ENCODE measurements at regions not wholly inside any gene's neighbourhood (a gene's known extent, or its start where the extent isn't known, plus 50 kb on each side); places are given as distances from the start of the nearest gene placed in this dataset.
"Not testable (repeated sequence)": the region's sequence is repeated elsewhere in the genome, so short reads cannot be mapped to it uniquely, and the experiment has no call there.

GRCh38 chr7:3119352-3119927, 75.8 kb upstream of the CARD11 start:
- peaks cover 49% of the 10 kb centered on the region for H3K4me1 Mint-ChIP-seq (ENCODE audit: low read depth)
- not testable (repeated sequence) for H3K27me3 Mint-ChIP-seq; H3K36me3 Mint-ChIP-seq (ENCODE audit: low read depth); H3K4me3 Mint-ChIP-seq; DNase-seq
- peaks cover 19% of the 10 kb centered on the region for H3K9me3 Mint-ChIP-seq
- peak overlapping the region; percentile 44 for H3K27ac Mint-ChIP-seq

GRCh38 chr7:3119963-3120362, 76.3 kb upstream of the CARD11 start:
- H3K9me3 Mint-ChIP-seq: peaks cover 15% of the 10 kb centered on the region
- H3K4me1 Mint-ChIP-seq (ENCODE audit: low read depth): peaks cover 46% of the 10 kb centered on the region
- no peaks in the 10 kb centered on the region for H3K27me3 Mint-ChIP-seq
- H3K36me3 Mint-ChIP-seq (ENCODE audit: low read depth): no peaks in the 10 kb centered on the region
- H3K27ac Mint-ChIP-seq: peak overlapping the region; percentile 4
- DNase-seq: no peak
- no peak overlapping the region for H3K4me3 Mint-ChIP-seq

- Mint-ChIP-seq H3K27ac (no peak overlapping the region), H3K27me3 (no peaks in the 10 kb centered on the region), H3K4me1 (ENCODE audit: low read depth) (peaks cover 40% of the 10 kb centered on the region), H3K9me3 (peaks cover 15% of the 10 kb centered on the region), H3K36me3 (ENCODE audit: low read depth) (no peaks in the 10 kb centered on the region), H3K4me3 (no peak overlapping the region)
- DNase-seq: no peak
Measured at GRCh38 chr7:3120513-3120912, 76.8 kb upstream of the CARD11 start.

GRCh38 chr7:3128857-3129490, 85.3 kb upstream of the CARD11 start:
- DNase-seq: no peak
- Mint-ChIP-seq H3K27me3 (no peaks in the 10 kb centered on the region), H3K9me3 (peaks cover 10% of the 10 kb centered on the region), H3K36me3 (ENCODE audit: low read depth) (no peaks in the 10 kb centered on the region), H3K27ac (no peak overlapping the region), H3K4me1 (ENCODE audit: low read depth) (peaks cover 1% of the 10 kb centered on the region), H3K4me3 (no peak overlapping the region)

- Mint-ChIP-seq H3K9me3 (peaks cover 10% of the 10 kb centered on the region), H3K4me3 (no peak overlapping the region), H3K27me3 (no peaks in the 10 kb centered on the region), H3K4me1 (ENCODE audit: low read depth) (peaks cover 9% of the 10 kb centered on the region), H3K27ac (no peak overlapping the region), H3K36me3 (ENCODE audit: low read depth) (no peaks in the 10 kb centered on the region)
- DNase-seq: no peak
Measured at GRCh38 chr7:3133811-3134385, 90.2 kb upstream of the CARD11 start.

- H3K27ac Mint-ChIP-seq: no peak overlapping the region
- no peaks in the 10 kb centered on the region for H3K36me3 Mint-ChIP-seq (ENCODE audit: low read depth)
- H3K4me1 Mint-ChIP-seq (ENCODE audit: low read depth): peaks cover 9% of the 10 kb centered on the region
- H3K27me3 Mint-ChIP-seq: no peaks in the 10 kb centered on the region
- no peak overlapping the region for H3K4me3 Mint-ChIP-seq
- peaks cover 10% of the 10 kb centered on the region for H3K9me3 Mint-ChIP-seq
- no peak for DNase-seq
Measured at GRCh38 chr7:3134745-3135144, 91.1 kb upstream of the CARD11 start.

- no peaks in the 10 kb centered on the region for H3K27me3 Mint-ChIP-seq
- no peak for DNase-seq
- peaks cover 10% of the 10 kb centered on the region for H3K9me3 Mint-ChIP-seq
- H3K27ac Mint-ChIP-seq: no peak overlapping the region
- H3K36me3 Mint-ChIP-seq (ENCODE audit: low read depth): no peaks in the 10 kb centered on the region
- peaks cover 9% of the 10 kb centered on the region for H3K4me1 Mint-ChIP-seq (ENCODE audit: low read depth)
- H3K4me3 Mint-ChIP-seq: no peak overlapping the region
Measured at GRCh38 chr7:3135626-3136025, 92.0 kb upstream of the CARD11 start.

- Mint-ChIP-seq H3K4me1 (ENCODE audit: low read depth) (peaks cover 12% of the 10 kb centered on the region), H3K36me3 (ENCODE audit: low read depth) (no peaks in the 10 kb centered on the region), H3K27me3 (no peaks in the 10 kb centered on the region), H3K9me3 (no peaks in the 10 kb centered on the region), H3K4me3 (no peak overlapping the region), H3K27ac (no peak overlapping the region)
- no peak for DNase-seq
Measured at GRCh38 chr7:3138206-3138605, 94.5 kb upstream of the CARD11 start.

- Mint-ChIP-seq H3K9me3 (no peaks in the 10 kb centered on the region), H3K4me3 (no peak overlapping the region), H3K27ac (no peak overlapping the region), H3K4me1 (ENCODE audit: low read depth) (peaks cover 11% of the 10 kb centered on the region), H3K27me3 (no peaks in the 10 kb centered on the region), H3K36me3 (ENCODE audit: low read depth) (no peaks in the 10 kb centered on the region)
- DNase-seq: no peak
Measured at GRCh38 chr7:3138997-3139396, 95.3 kb upstream of the CARD11 start.

- no peaks in the 10 kb centered on the region for H3K9me3 Mint-ChIP-seq
- peak; percentile 2 for DNase-seq
- H3K4me3 Mint-ChIP-seq: no peak overlapping the region
- H3K36me3 Mint-ChIP-seq (ENCODE audit: low read depth): no peaks in the 10 kb centered on the region
- H3K4me1 Mint-ChIP-seq (ENCODE audit: low read depth): peaks cover 3% of the 10 kb centered on the region
- H3K27me3 Mint-ChIP-seq: no peaks in the 10 kb centered on the region
- H3K27ac Mint-ChIP-seq: no peak overlapping the region
Measured at GRCh38 chr7:3140834-3141233, 97.2 kb upstream of the CARD11 start.

GRCh38 chr7:3141326-3141725, 97.7 kb upstream of the CARD11 start:
- Mint-ChIP-seq H3K4me1 (ENCODE audit: low read depth) (peaks cover 3% of the 10 kb centered on the region), H3K36me3 (ENCODE audit: low read depth) (no peaks in the 10 kb centered on the region), H3K4me3 (no peak overlapping the region), H3K9me3 (no peaks in the 10 kb centered on the region), H3K27me3 (no peaks in the 10 kb centered on the region), H3K27ac (no peak overlapping the region)
- peak; percentile 5 for DNase-seq

GRCh38 chr7:3143869-3144775, 100.5 kb upstream of the CARD11 start:
- no peak overlapping the region for H3K4me3 Mint-ChIP-seq
- DNase-seq: peak; percentile 2
- no peaks in the 10 kb centered on the region for H3K27me3 Mint-ChIP-seq
- H3K27ac Mint-ChIP-seq: no peak overlapping the region
- H3K4me1 Mint-ChIP-seq (ENCODE audit: low read depth): peaks cover 10% of the 10 kb centered on the region
- H3K36me3 Mint-ChIP-seq (ENCODE audit: low read depth): no peaks in the 10 kb centered on the region
- no peaks in the 10 kb centered on the region for H3K9me3 Mint-ChIP-seq

- H3K36me3 Mint-ChIP-seq (ENCODE audit: low read depth); H3K9me3 Mint-ChIP-seq; H3K4me3 Mint-ChIP-seq; H3K27ac Mint-ChIP-seq; H3K27me3 Mint-ChIP-seq: not testable (repeated sequence)
- H3K4me1 Mint-ChIP-seq (ENCODE audit: low read depth): peaks cover 10% of the 10 kb centered on the region
- peak; percentile 2 for DNase-seq
Measured at GRCh38 chr7:3144776-3145125, 101.1 kb upstream of the CARD11 start.

- no peaks in the 10 kb centered on the region for H3K36me3 Mint-ChIP-seq (ENCODE audit: low read depth)
- H3K27ac Mint-ChIP-seq: no peak overlapping the region
Measured at GRCh38 chr7:3146571-3147226, 103.0 kb upstream of the CARD11 start.

More at GRCh38 chr7:3146571-3147226, 103.0 kb upstream of the CARD11 start:
- Mint-ChIP-seq H3K4me1 (ENCODE audit: low read depth) (peaks cover 9% of the 10 kb centered on the region), H3K27me3 (no peaks in the 10 kb centered on the region), H3K4me3 (no peak overlapping the region), H3K9me3 (no peaks in the 10 kb centered on the region)
- peak; percentile 16 for DNase-seq
